ENCODE measurements at regions not wholly inside any gene's neighbourhood (a gene's known extent, or its start where the extent isn't known, plus 50 kb on each side); places are given as distances from the start of the nearest gene placed in this dataset.

DNA sequence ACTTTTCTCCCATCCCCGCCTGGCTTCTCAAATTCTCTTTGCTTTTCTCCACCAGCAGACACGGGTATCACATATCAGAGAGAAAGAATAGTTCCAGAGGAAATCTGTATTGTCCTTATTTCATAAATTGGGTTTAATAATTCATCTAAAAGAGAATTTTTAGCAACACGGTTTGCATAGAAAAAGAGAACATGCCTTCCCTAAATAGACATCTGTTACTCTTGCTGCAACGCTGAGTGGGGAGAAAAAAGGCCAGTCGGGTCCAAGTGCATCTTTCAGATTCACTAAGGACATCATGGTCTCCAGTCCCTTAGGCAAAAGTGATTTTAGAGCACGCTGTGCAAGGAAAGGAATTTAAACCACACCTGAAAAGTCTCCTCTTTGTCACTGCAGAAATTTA lies 201.3 kb downstream of the ABHD5 start:
- 24% methylated on average over 3 of the region's 6 CpGs for WGBS (ENCODE audit: insufficient coverage)
- peaks cover 15% of the 10 kb centered on the region for H3K27me3 Mint-ChIP-seq
- H3K27ac ChIP-seq (ENCODE audit: low read length in 2 of 2) = no peak overlapping the region
- H4K20me1 ChIP-seq (ENCODE audit: control insufficient read depth, insufficient read depth, low read length, poor library complexity, severe bottlenecking) = no peaks in the 10 kb centered on the region
- TF ChIP-seq, protein P1, sequence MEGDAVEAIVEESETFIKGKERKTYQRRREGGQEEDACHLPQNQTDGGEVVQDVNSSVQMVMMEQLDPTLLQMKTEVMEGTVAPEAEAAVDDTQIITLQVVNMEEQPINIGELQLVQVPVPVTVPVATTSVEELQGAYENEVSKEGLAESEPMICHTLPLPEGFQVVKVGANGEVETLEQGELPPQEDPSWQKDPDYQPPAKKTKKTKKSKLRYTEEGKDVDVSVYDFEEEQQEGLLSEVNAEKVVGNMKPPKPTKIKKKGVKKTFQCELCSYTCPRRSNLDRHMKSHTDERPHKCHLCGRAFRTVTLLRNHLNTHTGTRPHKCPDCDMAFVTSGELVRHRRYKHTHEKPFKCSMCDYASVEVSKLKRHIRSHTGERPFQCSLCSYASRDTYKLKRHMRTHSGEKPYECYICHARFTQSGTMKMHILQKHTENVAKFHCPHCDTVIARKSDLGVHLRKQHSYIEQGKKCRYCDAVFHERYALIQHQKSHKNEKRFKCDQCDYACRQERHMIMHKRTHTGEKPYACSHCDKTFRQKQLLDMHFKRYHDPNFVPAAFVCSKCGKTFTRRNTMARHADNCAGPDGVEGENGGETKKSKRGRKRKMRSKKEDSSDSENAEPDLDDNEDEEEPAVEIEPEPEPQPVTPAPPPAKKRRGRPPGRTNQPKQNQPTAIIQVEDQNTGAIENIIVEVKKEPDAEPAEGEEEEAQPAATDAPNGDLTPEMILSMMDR (IDR thresholded peaks at IDR 0.05) = no peak
- TF ChIP-seq EZH2 (IDR thresholded peaks at IDR 0.05; ENCODE audit: borderline replicate concordance, insufficient read depth, low read depth, low read length, poor library complexity, severe bottlenecking) = no peak
- H3K4me3 Mint-ChIP-seq = peak overlapping the region; percentile 91
- DNase-seq = no peak
- ChIA-PET POLR2A (no interaction called here), CTCF (no interaction called here)
- H3K27ac Mint-ChIP-seq = no peak overlapping the region
- H3K9me3 Mint-ChIP-seq (ENCODE audit: insufficient read depth) = no peaks in the 10 kb centered on the region
- H3K36me3 ChIP-seq (replicated peaks in 1 of 2; ENCODE audit: control extremely low read depth in 1 of 2, control insufficient read depth in 1 of 2, extremely low read depth in 1 of 2, insufficient read depth in 2 of 2, low read length in 1 of 2) = no peaks in the 10 kb centered on the region
- peaks cover 27 to 32% of the 10 kb centered on the region in 2 donors for H3K4me1 ChIP-seq (ENCODE audit: control insufficient read depth in 2 of 2, insufficient read depth in 2 of 2, low read length in 2 of 2)
- H3K4me3 ChIP-seq (ENCODE audit: control extremely low read depth in 1 of 5, extremely low read depth in 1 of 5, insufficient read depth in 1 of 5, low read depth in 2 of 5, low read length in 4 of 5) = peak overlapping the region in 1 of 5 experiments; percentile 41
- intact Hi-C loops (cut with micrococcal nuclease) = loop anchor here (2.0 to 5.0 kb wide), 3 partner anchors 109 to 270 kb away; partner anchors contain the start of gene ANO10
- ATAC-seq (ENCODE audit: low read depth) = no peak
- peaks cover 0 to 10% (median 3%) of the 10 kb centered on the region in 4 experiments for H3K27me3 ChIP-seq (replicated peaks in 1 of 4; ENCODE audit: control extremely low read depth in 1 of 4, control insufficient read depth in 3 of 4, insufficient read depth in 4 of 4, low read length in 3 of 4)
- H3K4me1 Mint-ChIP-seq = peaks cover 38% of the 10 kb centered on the region
- H2AFZ ChIP-seq (ENCODE audit: insufficient read depth, low read depth, low read length, poor library complexity, severe bottlenecking) = no peak overlapping the region
- peak overlapping the region; percentile 25 for H3K9ac ChIP-seq (ENCODE audit: low read length)
- H3K4me2 ChIP-seq (replicated peaks; ENCODE audit: low read depth, low read length, poor library complexity, severe bottlenecking) = peak overlapping the region; percentile 54
- no peaks in the 10 kb centered on the region for H3K79me2 ChIP-seq (ENCODE audit: control insufficient read depth, insufficient read depth, low read length)
- H3K9me3 ChIP-seq (ENCODE audit: control extremely low read depth in 1 of 3, control insufficient read depth in 2 of 3, insufficient read depth in 1 of 3, low read length in 2 of 3) = no peaks in the 10 kb centered on the region

DNA sequence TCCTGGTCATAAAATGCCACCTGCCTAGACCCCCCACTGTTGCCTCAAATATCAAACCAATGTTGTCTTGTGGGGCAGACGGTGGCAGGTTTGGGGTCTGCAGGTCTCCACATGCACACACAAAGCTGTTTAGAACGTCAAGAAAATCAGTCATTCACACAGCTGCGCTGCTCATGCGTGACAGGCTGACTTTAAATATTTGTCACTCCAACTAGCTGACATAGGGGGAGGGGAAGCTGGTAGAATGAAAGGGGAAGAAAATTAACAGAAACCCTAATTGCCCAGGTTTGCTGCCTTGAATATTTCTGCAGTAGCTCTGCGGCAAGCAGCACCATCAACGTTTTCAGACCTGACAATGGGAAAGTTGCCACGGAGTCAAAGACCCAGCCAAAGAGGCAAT lies 201.8 kb downstream of the ABHD5 start:
- H4K20me1 ChIP-seq (ENCODE audit: control insufficient read depth, insufficient read depth, low read length, poor library complexity, severe bottlenecking) = no peaks in the 10 kb centered on the region
- ATAC-seq (ENCODE audit: low read depth) (peak; percentile 71), DNase-seq (peak; percentile 75)
- no peaks in the 10 kb centered on the region for H3K36me3 ChIP-seq (replicated peaks in 1 of 2; ENCODE audit: control extremely low read depth in 1 of 2, control insufficient read depth in 1 of 2, extremely low read depth in 1 of 2, insufficient read depth in 2 of 2, low read length in 1 of 2)
- ChIA-PET CTCF (no interaction called here), POLR2A (no interaction called here)
- H3K79me2 ChIP-seq (ENCODE audit: control insufficient read depth, insufficient read depth, low read length) = no peaks in the 10 kb centered on the region
- Mint-ChIP-seq H3K4me3 (peak overlapping the region; percentile 91), H3K27me3 (peaks cover 17% of the 10 kb centered on the region), H3K4me1 (peaks cover 38% of the 10 kb centered on the region), H3K9me3 (ENCODE audit: insufficient read depth) (no peaks in the 10 kb centered on the region), H3K27ac (peak overlapping the region; percentile 62)
- peak overlapping the region in 1 of 5 experiments; percentile 41 for H3K4me3 ChIP-seq (ENCODE audit: control extremely low read depth in 1 of 5, extremely low read depth in 1 of 5, insufficient read depth in 1 of 5, low read depth in 2 of 5, low read length in 4 of 5)
- H3K4me1 ChIP-seq (ENCODE audit: control insufficient read depth in 2 of 2, insufficient read depth in 2 of 2, low read length in 2 of 2) = peaks cover 27 to 32% of the 10 kb centered on the region in 2 donors
- peak overlapping the region; percentile 54 for H3K4me2 ChIP-seq (replicated peaks; ENCODE audit: low read depth, low read length, poor library complexity, severe bottlenecking)
- H3K9me3 ChIP-seq (ENCODE audit: control extremely low read depth in 1 of 3, control insufficient read depth in 2 of 3, insufficient read depth in 1 of 3, low read length in 2 of 3) = no peaks in the 10 kb centered on the region
- WGBS (ENCODE audit: insufficient coverage) = 0% methylated on average over 3 of the region's 7 CpGs
- H3K9ac ChIP-seq (ENCODE audit: low read length) = peak overlapping the region; percentile 25
- peaks cover 0 to 10% (median 3%) of the 10 kb centered on the region in 4 experiments for H3K27me3 ChIP-seq (replicated peaks in 1 of 4; ENCODE audit: control extremely low read depth in 1 of 4, control insufficient read depth in 3 of 4, insufficient read depth in 4 of 4, low read length in 3 of 4)
- intact Hi-C loops (cut with micrococcal nuclease) = loop anchor here (2.0 to 5.0 kb wide), 3 partner anchors 108 to 270 kb away; partner anchors contain the start of gene ANO10
- no peak for TF ChIP-seq EZH2 (IDR thresholded peaks at IDR 0.05; ENCODE audit: borderline replicate concordance, insufficient read depth, low read depth, low read length, poor library complexity, severe bottlenecking)
- TF ChIP-seq, protein P1 (IDR thresholded peaks at IDR 0.05) = no peak
- no peak overlapping the region for H2AFZ ChIP-seq (ENCODE audit: insufficient read depth, low read depth, low read length, poor library complexity, severe bottlenecking)
- H3K27ac ChIP-seq (ENCODE audit: low read length in 2 of 2) = no peak overlapping the region
